Sigmoid colon (tissue), 6 donors: ENCODE measurements at regions not wholly inside any gene's neighbourhood (a gene's known extent, or its start where the extent isn't known, plus 50 kb on each side); places are given as distances from the start of the nearest gene placed in this dataset.
"Not testable (repeated sequence)": the region's sequence is repeated elsewhere in the genome, so short reads cannot be mapped to it uniquely, and the experiment has no call there.

Experiments
- DNase-seq: peaks from one replicate; pipeline ENCODE4 v3.0.0-alpha.2; 2019
- H3K27ac ChIP-seq, 4 donors: fragments of 200-600 bp; sonication (generic); one replicate each; pipeline ENCODE4 v1.5.1; 2016 to 2019; ENCODE audit warnings: mild to moderate bottlenecking in 1 of 4
- H3K27me3 ChIP-seq, 3 donors: fragments of 200-600 bp; sonication (generic); one replicate each; pipeline ENCODE4 v1.5.1; 2019; ENCODE audit warnings: mild to moderate bottlenecking in 1 of 3
- H3K36me3 ChIP-seq, 4 donors: fragments of 200-600 bp; sonication (generic); one replicate each; pipeline ENCODE4 v1.5.1; 2016 to 2019
- H3K4me1 ChIP-seq, 4 donors: fragments of 200-600 bp; sonication (generic); one replicate each; pipeline ENCODE4 v1.5.1; 2017 to 2019
- H3K4me3 ChIP-seq, 4 donors: fragments of 200-600 bp; sonication (generic); one replicate each; pipeline ENCODE4 v1.5.1; 2017 to 2019; ENCODE audit warnings: mild to moderate bottlenecking in 2 of 4, moderate library complexity in 1 of 4
- H3K9me3 ChIP-seq, 4 donors: fragments of 200-600 bp in 3 of 4; sonication (generic) in 3 of 4; one replicate each; pipeline versions ENCODE4 v1.5.1 to v1.6.1; 2013 to 2019
- CTCF ChIP-seq, 4 experiments: fragments of 450-650 bp in 3 of 4; fragments of 200-600 bp in 1 of 4; IDR thresholded peaks; one replicate each; pipeline ENCODE4 v1.5.1; 2016 to 2019; ENCODE audit warnings: antibody characterized with exemption in 4 of 4, mild to moderate bottlenecking in 3 of 4, moderate library complexity in 2 of 4
- EP300 ChIP-seq, 4 donors: sonication (generic); formaldehyde crosslinking; IDR thresholded peaks; one replicate each; pipeline ENCODE4 v1.6.1; 2017; ENCODE audit warnings: antibody characterized with exemption in 4 of 4
- POLR2A ChIP-seq, 2 donors: fragments of 450-650 bp; IDR thresholded peaks; one replicate each; pipeline ENCODE4 v1.6.1; 2016; ENCODE audit warnings: antibody characterized with exemption in 2 of 2, mild to moderate bottlenecking in 2 of 2, moderate library complexity in 2 of 2
- POLR2AphosphoS5 ChIP-seq, 4 donors: sonication (generic); formaldehyde crosslinking; IDR thresholded peaks; one replicate each; pipeline ENCODE4 v1.6.1; 2017; ENCODE audit warnings: antibody characterized with exemption in 4 of 4
- WGBS, 2 donors: extraction: QIAGEN DNeasy Blood & Tissue Kit; methylation state at CpG; one replicate each; pipeline ENCODE4 v1.1.7; 2013; 5-methylcytosine and 5-hydroxymethylcytosine counted together
- intact Hi-C: fragments of 100-400 bp; cut with DNase I; formaldehyde crosslinking; loops from one replicate; pipeline ENCODE4 v1.15.1; 2023
- donor health status: healthy with polysubstance abuse.
- donor health status: healthy.

GRCh38 chr13:108060111-108060510, 155.2 kb downstream of the LIG4 start:
- WGBS, 2 donors = 80 to 88% methylated on average over 6 of the region's 6 CpGs
- H3K4me3 ChIP-seq = no peak overlapping the region
- H3K9me3 ChIP-seq = no peaks in the 10 kb centered on the region
- no peaks in the 10 kb centered on the region for H3K36me3 ChIP-seq
- DNase-seq = no peak
- no peaks in the 10 kb centered on the region for H3K27me3 ChIP-seq
- intact Hi-C loops = no loop called here
- no peaks in the 10 kb centered on the region for H3K4me1 ChIP-seq
- no peak overlapping the region for H3K27ac ChIP-seq
- TF ChIP-seq CTCF (IDR thresholded peaks at IDR 0.05) = no peak
- no peak for TF ChIP-seq POLR2A (IDR thresholded peaks at IDR 0.05)
- TF ChIP-seq EP300 (IDR thresholded peaks at IDR 0.05) = no peak
- no peak for TF ChIP-seq POLR2AphosphoS5 (IDR thresholded peaks at IDR 0.05)

GRCh38 chr13:108056278-108056677, 159.1 kb downstream of the LIG4 start:
- Histone ChIP-seq H3K27me3 (no peaks in the 10 kb centered on the region), H3K4me3 (no peak overlapping the region), H3K9me3 (no peaks in the 10 kb centered on the region), H3K36me3 (no peaks in the 10 kb centered on the region), H3K27ac (no peak overlapping the region), H3K4me1 (no peaks in the 10 kb centered on the region)
- no peak for DNase-seq
- intact Hi-C loops = no loop called here
- WGBS, 2 donors = 47 to 62% methylated on average over 2 of the region's 2 CpGs
- no peak for TF ChIP-seq CTCF (IDR thresholded peaks at IDR 0.05)
- no peak for TF ChIP-seq POLR2AphosphoS5 (IDR thresholded peaks at IDR 0.05)
- TF ChIP-seq EP300 (IDR thresholded peaks at IDR 0.05) = no peak
- no peak for TF ChIP-seq POLR2A (IDR thresholded peaks at IDR 0.05)

- no peak for DNase-seq
- TF ChIP-seq EP300 (IDR thresholded peaks at IDR 0.05) (no peak), POLR2A (IDR thresholded peaks at IDR 0.05) (no peak), CTCF (IDR thresholded peaks at IDR 0.05) (no peak), POLR2AphosphoS5 (IDR thresholded peaks at IDR 0.05) (no peak)
- no peaks in the 10 kb centered on the region for H3K9me3 ChIP-seq
- H3K36me3 ChIP-seq = no peaks in the 10 kb centered on the region
- no peaks in the 10 kb centered on the region for H3K27me3 ChIP-seq
- H3K4me3 ChIP-seq = no peak overlapping the region
- H3K27ac ChIP-seq = no peak overlapping the region
- H3K4me1 ChIP-seq = no peaks in the 10 kb centered on the region
- intact Hi-C loops = no loop called here
- WGBS, 2 donors = 13 to 64% methylated on average over 4 of the region's 4 CpGs
These were observed 166.1 kb downstream of the LIG4 start for GRCh38 chr13:108049211-108049610.

DNA sequence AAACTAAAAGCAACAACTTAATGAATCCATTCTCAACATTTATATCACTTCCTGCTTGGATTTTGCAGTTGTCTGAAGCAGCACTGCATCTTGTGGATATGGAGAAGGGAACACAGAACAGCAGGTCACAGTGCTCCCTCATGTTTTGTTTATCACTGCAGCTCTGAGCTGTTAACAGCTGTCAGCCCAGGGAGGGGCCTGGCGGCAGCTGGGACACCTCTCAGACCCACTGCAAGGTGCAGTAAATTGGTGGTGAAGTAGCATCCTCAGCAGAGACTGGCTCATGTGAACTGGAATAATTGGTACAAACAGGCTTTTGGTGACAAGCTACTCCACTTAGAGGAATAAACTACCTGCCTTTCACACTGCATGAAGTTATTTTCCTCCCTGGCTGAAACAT, 170.4 kb downstream of the LIG4 start:
- no peaks in the 10 kb centered on the region for H3K4me1 ChIP-seq
- intact Hi-C loops = no loop called here
- TF ChIP-seq EP300 (IDR thresholded peaks at IDR 0.05) (no peak), CTCF (IDR thresholded peaks at IDR 0.05) (no peak), POLR2A (IDR thresholded peaks at IDR 0.05) (no peak), POLR2AphosphoS5 (IDR thresholded peaks at IDR 0.05) (no peak)
- no peaks in the 10 kb centered on the region for H3K9me3 ChIP-seq
- no peak overlapping the region for H3K4me3 ChIP-seq
- no peaks in the 10 kb centered on the region for H3K27me3 ChIP-seq
- no peaks in the 10 kb centered on the region for H3K36me3 ChIP-seq
- WGBS, 2 donors = 21 to 62% methylated on average over 1 of the region's 1 CpG
- no peak for DNase-seq
- no peak overlapping the region for H3K27ac ChIP-seq

DNA sequence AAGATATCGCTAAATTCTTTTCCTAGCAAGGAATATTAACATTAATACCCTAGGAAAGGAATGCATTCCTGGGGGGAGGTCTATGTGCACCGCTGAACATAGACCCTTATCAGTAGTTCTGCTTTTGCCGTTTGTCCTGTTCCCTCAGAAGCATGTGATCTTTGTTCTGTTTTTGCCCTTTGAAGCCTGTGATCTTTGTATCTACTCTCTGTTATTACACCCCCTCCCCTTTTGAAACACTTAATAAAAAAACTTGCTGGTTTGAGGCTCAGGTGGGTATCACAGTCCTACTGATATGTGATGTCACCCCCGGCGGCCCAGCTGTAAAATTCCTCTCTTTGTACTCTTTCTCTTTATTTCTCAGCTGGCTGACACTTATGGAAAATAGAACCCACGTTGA, 172.5 kb downstream of the LIG4 start:
- H3K36me3 ChIP-seq, H3K9me3 ChIP-seq, intact Hi-C loops, H3K27ac ChIP-seq, H3K4me3 ChIP-seq, H3K4me1 ChIP-seq, H3K27me3 ChIP-seq, DNase-seq: not testable (repeated sequence)
- WGBS, 2 donors = 61 to 67% methylated on average over 6 of the region's 6 CpGs
